ENCODE measurements at regions not wholly inside any gene's neighbourhood (a gene's known extent, or its start where the extent isn't known, plus 50 kb on each side); places are given as distances from the start of the nearest gene placed in this dataset.

DNA sequence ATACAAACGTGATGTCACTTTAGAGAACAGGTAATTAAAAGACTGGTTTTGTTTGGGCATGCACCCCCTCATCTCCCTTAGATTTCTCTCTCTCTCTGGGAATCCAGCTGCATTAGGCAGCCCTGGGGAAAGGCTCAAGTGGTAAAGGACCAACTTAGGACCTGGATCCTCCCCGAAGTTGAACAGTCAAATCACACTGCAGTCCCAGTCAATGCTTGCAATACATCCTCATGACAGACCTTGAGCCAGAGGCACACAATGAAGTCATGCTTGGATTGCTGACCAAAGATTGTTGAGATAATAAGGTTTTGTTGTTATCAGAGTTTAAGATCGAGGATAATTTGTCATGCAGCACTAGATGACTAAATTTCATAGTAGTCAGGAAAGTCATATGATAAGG lies 1285.8 kb upstream of the NCAM2 start:
- no peak for DNase-seq

DNA sequence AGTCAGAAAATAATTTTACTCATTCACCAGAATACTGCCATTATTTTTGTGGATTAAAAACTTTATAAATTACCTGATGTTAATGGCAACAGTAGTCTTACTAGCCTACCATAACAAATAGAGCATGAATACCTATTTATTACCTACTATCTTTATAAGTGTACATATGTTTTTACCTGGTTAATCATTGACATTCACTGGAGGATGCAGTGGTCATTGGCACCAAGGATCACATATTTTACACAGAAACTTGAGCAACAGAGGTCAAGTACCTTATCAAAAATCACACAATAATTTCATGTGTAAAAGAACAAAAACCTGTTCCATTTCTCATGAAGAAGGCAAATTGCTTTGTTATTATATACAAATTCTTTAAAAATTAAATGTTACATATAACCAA lies 1284.9 kb upstream of the NCAM2 start:
- DNase-seq, result no peak

DNA sequence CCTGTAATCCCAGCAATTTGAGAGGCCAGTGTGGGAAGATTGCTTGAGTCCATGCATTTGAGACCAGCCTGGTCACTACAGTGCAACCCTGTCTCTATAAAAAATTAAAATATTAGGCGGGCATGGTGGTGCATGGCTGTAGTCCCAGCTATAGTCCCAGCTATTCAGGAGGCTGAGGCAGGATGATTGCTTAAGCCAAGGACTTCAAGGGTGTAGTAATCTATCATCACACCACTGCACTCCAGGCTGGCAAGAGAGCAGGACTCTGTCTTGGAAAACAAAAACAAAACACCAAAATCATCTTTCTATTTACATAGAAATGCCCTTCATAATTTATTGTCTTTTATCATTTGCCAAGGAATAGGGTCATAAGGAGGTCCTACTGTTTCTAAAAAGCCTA lies 1274.1 kb upstream of the NCAM2 start:
- no peak for DNase-seq

DNA sequence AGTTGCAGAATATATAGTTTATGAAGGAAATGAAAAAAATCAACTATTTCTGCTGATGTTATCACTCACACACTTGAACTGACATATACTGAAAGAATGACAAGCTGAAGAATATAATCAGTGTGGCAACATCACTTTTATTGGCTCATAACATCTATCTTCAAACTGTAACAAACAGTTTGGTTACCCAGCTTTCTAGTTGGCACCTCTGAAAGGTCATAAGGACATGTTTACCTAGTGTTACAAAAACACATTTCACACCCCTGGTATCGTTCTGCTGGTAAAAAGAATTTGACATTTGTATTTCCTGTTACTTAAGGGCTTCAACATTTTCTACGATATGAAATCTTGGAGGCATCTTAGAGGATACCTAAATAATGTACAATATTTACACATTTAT lies 1267.0 kb upstream of the NCAM2 start:
- no peak for DNase-seq

DNA sequence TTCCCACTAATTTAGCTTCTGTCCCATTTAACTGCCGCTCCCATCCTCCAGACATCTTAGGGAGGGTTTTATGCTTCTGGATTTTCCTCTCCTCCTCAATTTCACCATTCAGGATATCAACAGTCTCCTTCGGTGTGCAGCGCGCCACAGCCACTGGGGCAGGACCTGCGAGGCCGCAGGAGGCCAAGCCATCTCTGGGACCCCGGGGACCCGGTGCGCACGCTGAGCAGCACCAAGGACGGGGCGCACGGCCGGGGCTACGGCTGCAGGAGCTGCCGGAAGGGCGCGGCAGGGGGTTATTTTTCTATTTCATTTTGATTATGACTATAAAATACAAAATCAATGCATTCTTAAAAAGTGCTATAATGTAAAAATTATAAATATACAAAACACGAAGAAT lies 1238.4 kb upstream of the NCAM2 start:
- DNase-seq, result no peak

DNA sequence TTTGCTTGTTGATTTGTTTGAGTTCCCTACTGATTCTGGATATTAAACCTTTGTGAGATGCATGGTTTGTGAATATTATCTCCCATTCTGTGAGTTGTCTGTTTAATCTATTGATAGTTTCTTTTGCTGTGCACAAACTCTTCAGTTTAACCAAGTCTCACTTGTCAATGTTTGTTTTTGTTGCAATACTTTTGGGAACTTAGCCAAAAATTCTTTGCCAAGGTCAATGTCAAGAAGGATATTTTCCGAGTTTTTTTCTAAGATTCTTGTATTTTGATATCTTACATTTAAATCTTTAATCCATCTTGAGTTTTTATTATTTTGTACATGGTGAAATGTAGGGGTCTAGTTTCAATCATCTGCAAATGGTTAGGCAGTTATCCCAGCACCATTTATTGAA lies 1230.7 kb upstream of the NCAM2 start:
- DNase-seq, result no peak

DNA sequence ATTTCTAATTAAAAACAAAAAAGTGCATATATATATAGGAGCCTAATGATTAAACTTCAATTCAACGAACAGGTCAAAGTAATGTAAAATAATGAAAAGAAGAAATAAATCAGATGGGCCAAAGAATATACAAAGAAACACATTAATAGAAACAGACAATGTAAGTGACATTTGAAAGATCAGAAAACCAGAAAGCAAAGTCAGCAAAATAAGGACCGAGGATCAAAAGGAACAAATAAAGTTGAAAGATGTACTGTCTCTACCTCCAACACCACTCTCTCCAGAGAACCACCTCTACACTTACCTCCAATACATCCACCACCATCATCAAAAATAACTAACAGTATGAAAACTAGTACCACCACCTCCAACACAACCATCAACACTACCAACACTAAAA lies 1226.3 kb upstream of the NCAM2 start:
- no peak for DNase-seq

DNA sequence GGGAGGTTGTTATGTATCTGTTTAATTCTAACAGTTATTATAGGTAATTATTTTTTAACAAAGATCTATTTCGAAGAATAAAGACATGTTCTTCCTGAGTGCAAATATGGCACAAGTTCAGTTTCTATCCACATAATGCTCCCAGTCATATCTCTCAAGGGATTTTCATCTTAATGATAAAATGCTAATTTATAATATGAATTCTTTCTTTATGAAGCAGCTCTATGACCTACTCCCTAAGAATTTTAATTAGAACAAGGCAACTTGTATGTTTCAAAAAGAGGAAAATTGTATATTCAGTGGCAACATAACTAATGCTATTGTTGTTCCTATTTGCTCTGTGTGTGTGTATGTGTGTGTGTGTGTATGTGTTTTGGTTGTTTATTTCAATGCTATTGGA lies 1222.1 kb upstream of the NCAM2 start:
- no peak for DNase-seq

DNA sequence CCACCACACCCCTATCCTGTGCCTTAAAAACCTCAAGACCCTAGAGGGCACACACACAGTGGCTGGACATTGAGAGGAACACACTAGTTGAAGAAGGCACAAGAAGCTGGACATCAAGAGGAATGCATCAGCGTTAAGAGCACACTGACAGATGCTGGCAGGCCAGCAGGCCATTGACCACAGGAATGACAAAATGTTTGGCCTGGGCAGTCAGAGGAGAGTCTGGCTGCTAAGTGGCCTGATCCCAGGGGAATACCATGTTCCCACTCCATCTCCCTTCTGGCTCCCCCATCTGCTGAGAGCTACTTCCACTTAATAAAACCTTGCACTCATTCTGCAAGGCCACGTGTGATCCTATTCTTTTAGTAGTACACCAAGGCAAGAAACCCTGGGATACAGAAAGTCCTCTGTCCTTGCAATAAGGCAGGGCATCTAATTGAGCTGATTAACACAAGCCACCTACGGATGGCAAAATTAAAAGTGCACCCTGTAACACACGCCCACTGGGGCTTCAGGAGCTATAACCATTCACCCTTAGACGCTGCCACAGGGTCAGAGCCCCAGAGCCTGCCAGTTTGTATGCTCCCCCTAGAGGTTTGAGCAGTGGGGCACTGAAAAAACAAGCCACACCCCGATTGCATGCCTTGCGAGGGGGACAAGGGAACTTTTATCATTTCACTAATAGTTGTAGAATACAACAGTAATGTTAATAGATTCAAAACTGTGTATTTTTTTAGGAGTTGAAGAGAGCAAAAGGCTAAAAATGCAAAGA lies 1216.1 kb upstream of the NCAM2 start:
- no peak for DNase-seq

DNA sequence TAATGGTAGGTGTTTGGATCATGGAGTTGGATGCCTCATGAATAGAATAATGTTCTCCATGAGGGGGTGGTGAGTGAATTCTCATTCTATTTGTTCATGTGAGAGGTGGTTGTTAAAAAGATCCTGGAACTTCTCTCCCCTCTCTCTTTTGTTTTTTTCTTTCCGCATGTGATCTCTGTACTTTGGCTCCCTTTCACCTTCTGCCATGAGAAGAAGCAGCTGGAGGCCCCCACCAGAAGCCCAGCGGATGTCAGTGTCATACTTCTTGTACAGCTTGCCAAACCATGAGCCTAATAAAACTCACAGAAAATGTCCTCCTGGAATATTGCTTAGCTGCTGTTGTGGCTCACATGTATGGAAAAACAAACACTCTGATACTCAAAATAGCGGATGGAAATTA lies 1212.3 kb upstream of the NCAM2 start:
- DNase-seq, result no peak

DNA sequence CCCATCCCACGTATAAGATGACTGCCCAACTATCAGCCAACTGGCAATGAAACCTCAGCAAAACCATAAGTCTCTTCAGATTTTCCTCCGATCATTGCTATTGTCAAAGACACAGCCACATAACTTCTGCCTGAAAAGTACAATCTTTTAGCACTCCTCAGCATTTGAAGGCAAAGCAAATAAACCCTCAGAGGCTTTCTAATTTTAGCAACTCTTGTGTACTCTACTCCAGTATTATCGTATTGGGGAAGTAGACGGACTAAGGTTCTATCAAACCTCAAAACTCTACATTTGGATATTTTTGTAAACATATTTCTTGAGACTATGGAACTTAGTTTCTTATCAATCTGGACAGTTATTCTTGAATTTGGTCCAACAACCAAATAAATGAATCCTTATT lies 1206.2 kb upstream of the NCAM2 start:
- DNase-seq, result no peak

DNA sequence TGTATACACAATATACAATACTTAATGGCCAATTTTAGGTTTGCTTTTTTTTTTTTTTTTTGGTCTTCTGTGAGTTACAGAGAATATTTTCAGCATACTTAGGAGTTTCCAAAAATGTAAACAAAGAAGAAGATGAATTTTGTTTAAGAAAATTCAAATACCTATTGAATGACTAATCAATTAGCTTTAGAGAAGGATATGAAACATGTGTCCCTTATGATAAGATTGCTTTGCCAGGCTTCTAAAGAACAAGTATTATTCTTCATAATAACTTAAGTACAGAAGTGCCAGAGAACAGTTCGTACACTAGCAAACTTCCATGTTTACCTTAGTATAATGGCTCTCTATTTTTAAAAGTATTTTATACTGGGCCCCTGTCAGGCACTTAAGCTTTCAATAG lies 1191.0 kb upstream of the NCAM2 start:
- DNase-seq, result no peak

DNA sequence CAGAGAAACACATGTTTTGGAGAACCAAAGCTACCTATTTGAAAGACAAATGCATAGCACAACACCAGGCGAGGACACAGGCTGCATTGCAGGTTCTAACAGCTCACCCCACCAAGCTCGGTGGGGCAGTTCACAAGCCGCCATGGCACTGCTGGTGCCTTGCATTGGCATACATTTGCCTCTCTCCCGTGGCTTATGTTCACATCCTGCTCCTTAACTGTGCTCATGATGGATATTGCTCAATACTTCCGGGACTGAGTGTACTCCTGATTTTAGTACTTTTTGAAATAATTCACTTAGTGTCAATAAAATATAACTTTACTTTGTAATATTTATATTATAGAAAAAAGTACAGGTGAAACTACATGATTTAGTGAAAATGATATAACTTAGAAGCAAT lies 1187.4 kb upstream of the NCAM2 start:
- no peak for DNase-seq

DNA sequence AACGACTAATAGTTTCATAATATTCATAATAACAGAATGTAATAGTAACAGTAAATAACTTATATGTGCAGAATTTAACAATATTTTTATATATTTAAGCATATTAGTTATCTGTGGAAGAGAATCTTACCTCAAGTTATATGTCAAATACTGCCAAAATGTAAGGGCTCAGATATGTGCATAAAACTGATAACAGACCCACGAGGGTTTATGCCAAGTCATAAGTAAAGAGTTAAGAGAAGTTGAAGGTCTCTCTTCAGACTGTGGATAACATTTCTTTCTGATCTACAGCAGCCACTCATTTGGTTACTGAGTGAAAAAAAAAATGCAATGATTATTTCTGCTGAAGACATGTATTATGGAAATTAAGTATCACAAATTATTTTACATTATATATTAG lies 1167.8 kb upstream of the NCAM2 start:
- DNase-seq, result no peak

DNA sequence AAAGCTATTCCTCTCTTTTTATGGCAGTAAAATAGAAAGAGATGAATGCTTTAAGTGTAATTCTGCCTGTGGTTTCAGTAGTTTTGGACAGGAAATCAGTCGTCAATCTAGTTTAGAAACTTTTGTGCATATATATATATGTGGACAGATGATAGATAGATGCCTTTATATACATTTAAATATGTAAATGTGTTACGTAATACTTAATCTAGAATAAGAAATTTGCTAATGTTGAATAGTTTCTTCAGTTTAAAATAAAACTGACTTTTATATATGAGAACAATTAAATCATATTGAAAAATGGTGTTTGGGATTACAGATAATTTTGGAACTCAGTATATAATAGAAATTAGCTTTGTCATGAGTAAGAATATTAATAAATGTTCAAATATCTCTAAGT lies 1165.7 kb upstream of the NCAM2 start:
- no peak for DNase-seq

DNA sequence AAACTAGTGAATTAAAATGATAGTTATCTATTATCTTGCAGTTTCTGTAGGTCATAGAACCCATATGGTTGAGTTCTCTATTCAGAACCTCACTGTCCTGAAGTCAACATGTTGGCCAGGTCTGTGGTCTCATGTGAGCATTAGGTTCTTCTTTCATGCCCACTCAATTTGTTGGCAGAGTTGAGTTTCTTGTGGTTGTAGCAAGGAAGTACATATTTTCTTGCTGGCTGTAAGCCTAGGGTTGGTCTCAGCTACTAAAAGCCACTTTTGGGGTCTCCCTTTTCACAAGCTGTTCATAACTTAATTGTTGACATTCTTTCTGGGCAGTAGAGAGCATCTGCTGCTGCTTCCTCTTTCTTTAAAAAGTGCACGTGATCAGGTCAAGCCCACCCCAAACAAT lies 1165.1 kb upstream of the NCAM2 start:
- no peak for DNase-seq

DNA sequence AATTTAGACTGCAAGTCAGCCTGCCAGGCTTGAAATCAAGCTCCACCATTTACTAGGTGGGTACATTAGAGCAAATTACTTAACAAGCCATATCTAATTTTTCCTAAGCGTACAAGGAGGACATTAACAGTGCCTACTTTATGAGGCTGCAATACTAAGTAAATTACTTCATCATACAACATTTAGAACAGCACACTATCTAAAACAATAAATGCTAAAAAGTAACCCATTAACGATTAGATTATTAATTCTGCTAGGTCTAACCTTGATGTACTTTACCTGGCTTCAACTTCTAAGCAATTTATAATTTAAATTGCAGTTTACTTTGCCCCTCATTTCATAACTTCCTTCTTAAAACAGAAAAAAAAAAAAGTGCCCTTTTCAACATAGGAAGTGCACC lies 1155.6 kb upstream of the NCAM2 start:
- no peak for DNase-seq

DNA sequence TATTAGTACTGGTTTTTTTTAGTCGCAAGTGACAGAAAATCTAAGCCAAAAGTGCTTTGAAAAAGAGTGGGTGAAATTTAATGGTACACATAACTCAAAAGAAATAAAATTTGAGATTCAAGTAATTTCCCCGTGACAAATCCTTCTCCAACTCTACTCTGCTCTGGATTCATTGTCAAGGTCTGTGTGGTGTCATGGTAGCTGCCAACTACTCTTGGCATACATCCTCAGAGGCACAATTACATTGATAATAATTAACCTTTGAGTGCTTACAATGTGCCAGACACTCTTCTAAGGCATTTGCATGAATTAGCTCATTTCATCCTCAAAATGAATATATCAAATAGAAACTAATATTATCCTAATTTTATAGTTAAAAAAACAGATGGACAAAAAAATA lies 1153.9 kb upstream of the NCAM2 start:
- DNase-seq, result no peak

DNA sequence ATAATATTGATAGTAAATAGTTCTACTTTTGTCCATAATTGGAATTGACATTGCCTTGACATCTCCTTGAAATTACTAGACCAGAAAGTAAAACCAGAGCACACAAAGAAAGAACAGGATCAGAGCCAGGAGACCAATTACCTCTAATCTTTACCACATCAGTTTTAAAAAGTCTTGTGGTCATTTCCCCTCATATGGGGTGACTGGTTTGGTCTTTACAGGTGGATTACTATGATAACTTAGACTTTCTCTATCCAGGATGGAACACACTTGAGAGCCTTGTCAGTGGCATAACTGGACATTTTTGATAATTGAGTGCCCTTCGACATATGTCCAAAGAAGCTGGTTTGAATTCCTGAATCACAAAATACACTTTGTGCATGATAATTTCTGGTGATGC lies 1148.1 kb upstream of the NCAM2 start:
- no peak for DNase-seq

DNA sequence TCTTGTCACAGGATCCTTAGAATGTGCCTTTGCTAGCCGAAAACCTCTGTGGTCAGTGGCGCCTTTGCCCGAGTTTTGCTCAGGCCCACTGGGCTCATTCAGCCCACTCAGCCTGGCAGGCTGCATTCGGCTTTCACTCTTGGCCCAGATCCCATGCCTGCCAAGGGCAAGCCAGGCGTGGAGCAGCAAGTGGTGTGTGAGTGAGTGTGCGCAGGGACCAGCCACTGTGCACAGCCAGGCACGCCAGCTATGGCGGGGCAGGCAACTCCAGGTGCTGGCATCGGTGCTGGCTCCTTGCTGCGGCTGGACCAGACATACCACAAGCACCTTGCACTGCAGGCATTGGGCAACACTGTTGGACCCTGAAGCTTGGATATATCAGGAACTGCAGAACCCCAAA lies 1145.1 kb upstream of the NCAM2 start:
- no peak for DNase-seq

DNA sequence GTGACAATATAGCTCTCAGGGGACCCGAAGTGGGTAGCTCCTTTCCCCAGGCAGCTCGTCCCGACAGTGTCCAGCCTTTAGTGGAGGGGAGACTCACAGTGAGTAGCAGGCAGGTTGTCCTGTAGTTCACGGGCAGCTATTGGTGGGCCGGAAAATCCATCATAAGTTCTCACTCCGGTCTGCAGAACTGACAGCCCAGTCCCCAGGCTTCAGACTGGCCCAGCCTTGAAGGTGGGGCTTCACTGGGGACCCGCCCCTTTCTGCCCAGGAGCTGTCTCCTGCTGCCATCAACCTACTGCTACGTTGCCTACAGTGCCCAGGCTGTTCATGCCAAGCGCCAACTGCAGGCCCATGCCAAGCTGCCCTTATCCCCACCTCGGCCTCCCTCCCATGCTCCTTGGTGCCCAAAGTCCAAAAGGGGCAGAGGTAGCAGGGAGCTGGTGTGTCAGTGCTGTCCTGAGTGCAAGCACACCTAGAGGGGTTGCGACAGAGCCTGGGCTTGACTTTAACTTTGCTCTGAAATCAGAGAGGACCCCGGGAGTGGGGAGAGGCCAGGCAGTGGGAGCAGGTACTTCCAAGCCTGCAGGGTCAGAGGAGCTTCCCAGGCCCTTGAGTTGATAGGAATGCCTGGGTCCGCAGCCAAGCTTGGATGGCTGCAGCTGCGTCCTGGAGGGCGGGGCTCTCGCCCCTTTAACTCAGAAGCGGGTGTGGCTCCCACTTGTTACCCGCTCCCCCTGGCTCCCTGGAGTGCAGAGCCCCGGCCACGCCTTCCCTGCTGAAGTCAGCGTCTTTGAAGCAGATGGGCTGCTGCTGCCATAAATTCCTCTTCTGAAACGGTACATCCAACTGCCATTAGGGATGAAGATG lies 1144.3 kb upstream of the NCAM2 start:
- DNase-seq, result no peak

DNA sequence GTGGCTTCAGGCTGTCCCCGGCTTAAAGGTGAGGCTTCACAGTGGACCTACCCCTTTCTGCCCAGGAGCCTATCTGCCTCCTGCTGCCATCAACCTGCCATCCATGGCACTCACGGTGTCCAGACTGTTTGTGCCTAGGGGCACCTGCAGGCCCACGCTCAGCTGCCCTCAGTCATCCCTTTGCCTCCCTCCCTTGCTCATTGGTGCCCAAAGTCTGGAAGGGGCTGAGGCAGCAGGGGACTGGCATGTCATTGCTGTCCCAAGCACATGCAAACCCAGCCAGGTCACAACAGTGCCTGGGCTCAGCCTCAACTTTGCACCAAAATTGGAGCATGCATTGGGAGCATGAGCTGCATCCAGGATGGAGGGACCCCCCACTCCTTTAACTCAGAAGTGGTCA lies 1142.7 kb upstream of the NCAM2 start:
- DNase-seq, result no peak

DNA sequence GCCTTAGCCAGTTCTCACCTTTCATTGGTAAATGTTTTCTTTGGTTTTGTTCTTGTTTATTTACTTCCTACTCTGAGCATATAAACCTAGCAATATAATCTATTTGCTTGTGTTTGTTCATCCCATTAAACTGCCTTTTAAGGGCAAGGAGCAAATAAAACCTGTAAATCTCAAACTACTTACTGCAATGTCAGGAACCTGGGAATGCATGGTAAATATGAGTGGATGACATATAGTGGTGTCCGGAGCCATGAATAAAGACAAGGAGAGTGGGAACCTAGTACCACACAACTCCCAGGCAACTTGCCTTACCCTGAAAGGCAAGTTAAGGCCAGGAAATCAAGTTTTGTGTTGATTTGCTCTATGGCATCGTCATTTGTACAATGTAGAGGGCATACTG lies 1133.7 kb upstream of the NCAM2 start:
- no peak for DNase-seq

DNA sequence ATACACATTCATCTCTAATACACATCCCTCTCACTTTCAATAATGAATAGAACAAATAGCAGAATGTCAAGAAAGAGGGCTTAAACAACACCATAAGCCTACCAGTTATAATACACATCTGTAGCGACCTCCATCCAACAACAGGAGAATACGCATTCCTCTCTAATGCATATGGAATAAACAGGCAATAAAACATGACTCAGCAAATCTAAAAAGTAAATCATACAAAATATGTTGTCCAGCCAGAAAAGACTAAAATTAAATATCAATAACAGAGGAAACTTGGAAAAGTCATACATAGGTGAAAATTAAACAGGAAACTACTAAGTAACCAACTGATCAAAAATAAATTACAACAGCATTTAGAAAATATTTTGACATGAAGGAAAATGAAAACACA lies 1127.5 kb upstream of the NCAM2 start:
- no peak for DNase-seq

DNA sequence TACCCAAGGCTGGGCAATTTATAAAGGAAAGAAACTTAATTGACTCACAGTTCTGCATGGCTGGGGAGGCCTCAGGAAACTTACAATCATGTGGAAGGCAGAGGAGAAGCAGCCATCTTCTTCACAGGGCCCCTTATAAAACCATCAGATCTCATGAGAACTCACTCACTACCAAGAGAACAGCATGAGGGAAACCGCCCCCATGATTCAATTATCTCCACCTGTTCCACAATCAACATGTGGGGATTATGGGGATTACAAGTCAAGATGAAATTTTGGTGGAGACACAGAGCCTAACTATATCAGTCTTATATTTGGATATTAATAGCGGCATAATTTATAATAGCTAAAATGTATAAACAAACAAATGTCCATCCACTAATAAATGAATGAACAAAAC lies 1123.7 kb upstream of the NCAM2 start:
- no peak for DNase-seq
